Endothelial cell of umbilical vein (primary cell): ENCODE measurements at regions not wholly inside any gene's neighbourhood (a gene's known extent, or its start where the extent isn't known, plus 50 kb on each side); places are given as distances from the start of the nearest gene placed in this dataset.

Experiments
- BruUV-seq: library from RNA; stranded (reverse); fragments of 400-500 nt; replicated peaks from 2 replicates; lab custom pipeline; 2021; lab: Mats Ljungman, UMichigan
- CTCF ChIA-PET: fragments of 300-600, 350-600 bp; sonication (Branson Sonifier 250); formaldehyde crosslinking; loops from one replicate; lab custom pipeline; 2021; ENCODE audit warnings: antibody characterized with exemption, inconsistent platforms; lab: Charles Lee
- POLR2A ChIA-PET: fragments of 300-600, 350-600 bp; sonication (Branson Sonifier 250); formaldehyde crosslinking; loops from one replicate; lab custom pipeline; 2021; ENCODE audit warnings: antibody characterized with exemption, inconsistent platforms; lab: Charles Lee
- DNase-seq: peaks from one replicate; pipeline ENCODE4 v3.0.0-alpha.2; 2011; ENCODE audit warnings: low read depth, low spot score
- FAIRE-seq: peaks from 2 replicates; lab custom pipeline; 2011; peaks lifted over from hg19 to GRCh38; lab: Jason Lieb, UNC
- H2AFZ ChIP-seq: 2 replicates; pipeline ENCODE4 v1.6.0; 2012; ENCODE audit warnings: low read depth, low read length, control low read depth, inconsistent platforms
- H3K27ac ChIP-seq: 2 replicates; pipeline ENCODE4 v1.5.1; 2011; ENCODE audit warnings: low read depth, mild to moderate bottlenecking, control low read depth, low read length, moderate library complexity; ENCODE audit not compliant: insufficient read depth
- H3K27me3 ChIP-seq, 2 experiments: 2 replicates each; pipeline versions ENCODE4 v1.6.0 to v1.6.1; 2011; ENCODE audit warnings: low read length in 2 of 2, mixed read lengths in 1 of 2; ENCODE audit not compliant: control insufficient read depth in 2 of 2, insufficient read depth in 2 of 2
- H3K36me3 ChIP-seq, 2 experiments: 2 replicates in 1 of 2; 3 replicates in 1 of 2; pipeline ENCODE4 v1.5.1; 2011; ENCODE audit warnings: low read length in 2 of 2, mild to moderate bottlenecking in 1 of 2, moderate library complexity in 1 of 2; ENCODE audit not compliant: control insufficient read depth in 2 of 2, insufficient read depth in 2 of 2; ENCODE audit errors: extremely low read depth in 1 of 2
- H3K4me1 ChIP-seq: 3 replicates; pipeline ENCODE4 v1.5.1; 2011; ENCODE audit warnings: mild to moderate bottlenecking, low read length; ENCODE audit not compliant: control insufficient read depth, insufficient read depth; ENCODE audit errors: extremely low read depth
- H3K4me2 ChIP-seq: 2 replicates; pipeline ENCODE4 v1.6.1; 2011; ENCODE audit warnings: low read length, control low read depth, mixed read lengths; ENCODE audit not compliant: insufficient read depth
- H3K4me3 ChIP-seq, 3 experiments: fragments of 200-600 bp in 1 of 3; sonication (generic), shearing (Covaris generic) in 1 of 3; replicated peaks in 1 of 3; 2 replicates each; pipeline ENCODE4 v1.5.1; 2011 to 2016; ENCODE audit warnings: control low read depth in 3 of 3, low read length in 3 of 3, mild to moderate bottlenecking in 2 of 3, inconsistent platforms in 1 of 3, low read depth in 1 of 3, moderate library complexity in 1 of 3; ENCODE audit not compliant: insufficient read depth in 1 of 3
- H3K79me2 ChIP-seq: 2 replicates; pipeline ENCODE4 v1.6.0; 2012; ENCODE audit warnings: low read length, inconsistent platforms; ENCODE audit not compliant: control insufficient read depth, insufficient read depth
- H3K9ac ChIP-seq: replicated peaks from 2 replicates; pipeline ENCODE3; 2011; ENCODE audit warnings: low read length, control low read depth; ENCODE audit not compliant: insufficient read depth; ENCODE audit errors: extremely low read depth
- H3K9me1 ChIP-seq: replicated peaks from 3 replicates; pipeline ENCODE4 v1.6.0; 2011; ENCODE audit warnings: mild to moderate bottlenecking, low read length; ENCODE audit not compliant: control insufficient read depth, insufficient read depth; ENCODE audit errors: extremely low read depth
- H3K9me3 ChIP-seq: replicated peaks from 2 replicates; pipeline ENCODE4 v1.5.1; 2012; ENCODE audit warnings: low read length, inconsistent platforms; ENCODE audit not compliant: control insufficient read depth, insufficient read depth
- H4K20me1 ChIP-seq: replicated peaks from 2 replicates; pipeline ENCODE3; 2011; ENCODE audit warnings: mild to moderate bottlenecking, low read length; ENCODE audit not compliant: control insufficient read depth, insufficient read depth; ENCODE audit errors: extremely low read depth
- CTCF ChIP-seq, 2 donors: IDR thresholded peaks; 1 replicate in 1 of 2; 2 replicates in 1 of 2; pipeline ENCODE4 v1.5.1; 2011; ENCODE audit warnings: low read length in 2 of 2, mild to moderate bottlenecking in 2 of 2, moderate library complexity in 2 of 2, control low read depth in 1 of 2, inconsistent platforms in 1 of 2, low read depth in 1 of 2; ENCODE audit not compliant: insufficient read depth in 1 of 2; ENCODE audit errors: extremely low read depth in 1 of 2
- EZH2 ChIP-seq: IDR thresholded peaks from 2 replicates; pipeline ENCODE4 v1.6.1; 2012; ENCODE audit warnings: borderline replicate concordance, low read depth, mild to moderate bottlenecking, moderate library complexity, low read length, inconsistent platforms; ENCODE audit not compliant: severe bottlenecking
- FOS ChIP-seq: IDR thresholded peaks from 2 replicates; pipeline ENCODE4 v1.6.1; 2011; ENCODE audit warnings: mild to moderate bottlenecking, low read length, moderate library complexity, borderline replicate concordance; ENCODE audit not compliant: insufficient read depth
- GATA2 ChIP-seq: IDR thresholded peaks from 2 replicates; pipeline ENCODE4 v1.7.0; 2011; ENCODE audit warnings: low read depth, mild to moderate bottlenecking, moderate library complexity, mixed read lengths, low read length; ENCODE audit not compliant: insufficient read length, insufficient read depth
- JUN ChIP-seq: IDR thresholded peaks from 2 replicates; pipeline ENCODE4 v1.6.1; 2011; ENCODE audit warnings: borderline replicate concordance, low read depth; ENCODE audit not compliant: insufficient read length, insufficient read depth
- MAX ChIP-seq: IDR thresholded peaks from 2 replicates; pipeline ENCODE4 v1.6.1; 2011; ENCODE audit not compliant: insufficient read depth, insufficient read length
- MYC ChIP-seq: IDR thresholded peaks from one replicate; pipeline ENCODE4 v1.6.1; 2011; ENCODE audit warnings: mild to moderate bottlenecking, low read depth, low read length
- POLR2A ChIP-seq: IDR thresholded peaks from 2 replicates; pipeline ENCODE4 v1.6.1; 2012; ENCODE audit warnings: low read depth, mild to moderate bottlenecking, control low read depth, low read length
- POLR2AphosphoS5 ChIP-seq: IDR thresholded peaks from 2 replicates; pipeline ENCODE4 v1.6.1; 2012; ENCODE audit warnings: low read depth, mild to moderate bottlenecking, control low read depth, low read length, moderate library complexity; ENCODE audit not compliant: insufficient read depth
- dilution Hi-C: fragments of 300-500 bp; cut with MboI; formaldehyde crosslinking; loops from one replicate; pipeline ENCODE4 v1.15.0; 2019; ENCODE audit warnings: low sequenced_read_pairs; ENCODE audit not compliant: extremely low pct_ligation_motif_present
- intact Hi-C: fragments of 100-400 bp; cut with micrococcal nuclease; formaldehyde crosslinking; loops from one replicate; pipeline ENCODE4 v1.10.0; 2022

GRCh38 chr6:97989451-97989850 lies 706.4 kb upstream of the MMS22L start:
- FAIRE-seq = no peak
- TF ChIP-seq GATA2 (no peak), MYC (no peak), FOS (no peak), POLR2AphosphoS5 (no peak), POLR2A (no peak), JUN (no peak), MAX (no peak), CTCF (IDR thresholded peaks at IDR 0.05; ENCODE audit: extremely low read depth in 1 of 2, insufficient read depth in 1 of 2, low read depth in 1 of 2, low read length in 2 of 2) (no peak), EZH2 (no peak)
- no peaks in the 10 kb centered on the region for H3K9me3 ChIP-seq

More at GRCh38 chr6:97989451-97989850, 706.4 kb upstream of the MMS22L start:
- Histone ChIP-seq H3K9me1 (no peaks in the 10 kb centered on the region), H3K9ac (no peak overlapping the region), H4K20me1 (no peaks in the 10 kb centered on the region), H3K79me2 (no peaks in the 10 kb centered on the region), H3K27ac (no peak overlapping the region), H3K4me1 (no peaks in the 10 kb centered on the region), H3K36me3 (no peaks in the 10 kb centered on the region), H3K4me2 (no peak overlapping the region), H3K27me3 (no peaks in the 10 kb centered on the region), H3K4me3 (no peak overlapping the region), H2AFZ (no peak overlapping the region)
- no TSS peak for BruUV-seq
- dilution Hi-C loops (no loop called here), intact Hi-C loops (no loop called here)
- ChIA-PET CTCF (no interaction called here), POLR2A (no interaction called here)
- DNase-seq = no peak
